ENCODE measurements at regions not wholly inside any gene's neighbourhood (a gene's known extent, or its start where the extent isn't known, plus 50 kb on each side); places are given as distances from the start of the nearest gene placed in this dataset.
"Not testable (repeated sequence)": the region's sequence is repeated elsewhere in the genome, so short reads cannot be mapped to it uniquely, and the experiment has no call there.

GRCh38 chr5:102099766-102100331 is 196.2 kb downstream of the SLCO4C1 start:
- FAIRE-seq (no peak), DNase-seq (ENCODE audit: low read depth, low spot score) (no peak)
- Histone ChIP-seq H3K27ac (ENCODE audit: insufficient read depth, low read depth, low read length) (no peak overlapping the region), H3K4me3 (replicated peaks in 1 of 3; ENCODE audit: insufficient read depth in 1 of 3, low read depth in 1 of 3, low read length in 3 of 3) (no peak overlapping the region), H3K4me2 (ENCODE audit: insufficient read depth, low read length) (no peak overlapping the region), H3K27me3 (ENCODE audit: control insufficient read depth in 2 of 2, insufficient read depth in 2 of 2, low read length in 2 of 2) (no peaks in the 10 kb centered on the region), H3K9me1 (replicated peaks; ENCODE audit: control insufficient read depth, extremely low read depth, insufficient read depth, low read length) (no peaks in the 10 kb centered on the region), H3K9ac (replicated peaks; ENCODE audit: extremely low read depth, insufficient read depth, low read length) (no peak overlapping the region), H3K79me2 (ENCODE audit: control insufficient read depth, insufficient read depth, low read length) (no peaks in the 10 kb centered on the region), H3K36me3 (ENCODE audit: control insufficient read depth in 2 of 2, extremely low read depth in 1 of 2, insufficient read depth in 2 of 2, low read length in 2 of 2) (no peaks in the 10 kb centered on the region), H3K4me1 (ENCODE audit: control insufficient read depth, extremely low read depth, insufficient read depth, low read length) (no peaks in the 10 kb centered on the region), H3K9me3 (replicated peaks; ENCODE audit: control insufficient read depth, insufficient read depth, low read length) (no peaks in the 10 kb centered on the region), H4K20me1 (replicated peaks; ENCODE audit: control insufficient read depth, extremely low read depth, insufficient read depth, low read length) (no peaks in the 10 kb centered on the region), H2AFZ (ENCODE audit: low read depth, low read length) (no peak overlapping the region)
- TF ChIP-seq MYC (IDR thresholded peaks at IDR 0.05; ENCODE audit: low read depth, low read length) (no peak), FOS (IDR thresholded peaks at IDR 0.05; ENCODE audit: borderline replicate concordance, insufficient read depth, low read length) (no peak)
- intact Hi-C loops (cut with micrococcal nuclease): no loop called here
- dilution Hi-C loops (cut with MboI; ENCODE audit: extremely low pct_ligation_motif_present, low sequenced_read_pairs): no loop called here
- ChIA-PET POLR2A (no interaction called here), CTCF (no interaction called here)
- BruUV-seq (replicated peaks): no TSS peak

- BruUV-seq (replicated peaks); H3K9me3 ChIP-seq (replicated peaks; ENCODE audit: control insufficient read depth, insufficient read depth, low read length); CTCF ChIA-PET; dilution Hi-C loops (cut with MboI; ENCODE audit: extremely low pct_ligation_motif_present, low sequenced_read_pairs); H3K79me2 ChIP-seq (ENCODE audit: control insufficient read depth, insufficient read depth, low read length); H3K9ac ChIP-seq (replicated peaks; ENCODE audit: extremely low read depth, insufficient read depth, low read length); H3K9me1 ChIP-seq (replicated peaks; ENCODE audit: control insufficient read depth, extremely low read depth, insufficient read depth, low read length); DNase-seq (ENCODE audit: low read depth, low spot score); H3K4me1 ChIP-seq (ENCODE audit: control insufficient read depth, extremely low read depth, insufficient read depth, low read length); H2AFZ ChIP-seq (ENCODE audit: low read depth, low read length); H3K4me3 ChIP-seq (replicated peaks in 1 of 3; ENCODE audit: insufficient read depth in 1 of 3, low read depth in 1 of 3, low read length in 3 of 3); FAIRE-seq; intact Hi-C loops (cut with micrococcal nuclease); H4K20me1 ChIP-seq (replicated peaks; ENCODE audit: control insufficient read depth, extremely low read depth, insufficient read depth, low read length); H3K27ac ChIP-seq (ENCODE audit: insufficient read depth, low read depth, low read length); H3K36me3 ChIP-seq (ENCODE audit: control insufficient read depth in 2 of 2, extremely low read depth in 1 of 2, insufficient read depth in 2 of 2, low read length in 2 of 2); H3K4me2 ChIP-seq (ENCODE audit: insufficient read depth, low read length); POLR2A ChIA-PET; H3K27me3 ChIP-seq (ENCODE audit: control insufficient read depth in 2 of 2, insufficient read depth in 2 of 2, low read length in 2 of 2): not testable (repeated sequence)
Observed at GRCh38 chr5:102099083-102099482, 197.0 kb downstream of the SLCO4C1 start.

GRCh38 chr5:102098606-102099005 is 197.5 kb downstream of the SLCO4C1 start:
- H3K9me1 ChIP-seq (replicated peaks; ENCODE audit: control insufficient read depth, extremely low read depth, insufficient read depth, low read length); H3K27ac ChIP-seq (ENCODE audit: insufficient read depth, low read depth, low read length); POLR2A ChIA-PET; CTCF ChIA-PET; BruUV-seq (replicated peaks); dilution Hi-C loops (cut with MboI; ENCODE audit: extremely low pct_ligation_motif_present, low sequenced_read_pairs); H3K9ac ChIP-seq (replicated peaks; ENCODE audit: extremely low read depth, insufficient read depth, low read length); H3K27me3 ChIP-seq (ENCODE audit: control insufficient read depth in 2 of 2, insufficient read depth in 2 of 2, low read length in 2 of 2); H4K20me1 ChIP-seq (replicated peaks; ENCODE audit: control insufficient read depth, extremely low read depth, insufficient read depth, low read length); H3K4me1 ChIP-seq (ENCODE audit: control insufficient read depth, extremely low read depth, insufficient read depth, low read length); H3K4me2 ChIP-seq (ENCODE audit: insufficient read depth, low read length); FAIRE-seq; H3K79me2 ChIP-seq (ENCODE audit: control insufficient read depth, insufficient read depth, low read length); H3K4me3 ChIP-seq (replicated peaks in 1 of 3; ENCODE audit: insufficient read depth in 1 of 3, low read depth in 1 of 3, low read length in 3 of 3); H3K9me3 ChIP-seq (replicated peaks; ENCODE audit: control insufficient read depth, insufficient read depth, low read length); DNase-seq (ENCODE audit: low read depth, low spot score); intact Hi-C loops (cut with micrococcal nuclease); H3K36me3 ChIP-seq (ENCODE audit: control insufficient read depth in 2 of 2, extremely low read depth in 1 of 2, insufficient read depth in 2 of 2, low read length in 2 of 2); H2AFZ ChIP-seq (ENCODE audit: low read depth, low read length): not testable (repeated sequence)
